Natural killer cell (primary cell): ENCODE measurements at regions not wholly inside any gene's neighbourhood (a gene's known extent, or its start where the extent isn't known, plus 50 kb on each side); places are given as distances from the start of the nearest gene placed in this dataset.
"Not testable (repeated sequence)": the region's sequence is repeated elsewhere in the genome, so short reads cannot be mapped to it uniquely, and the experiment has no call there.

Source experiments
- ATAC-seq, 3 donors: fragments of 150-1000 bp in 2 of 3; fragments of 200-7000 bp in 1 of 3; cut with Tn5 transposase; 1 replicate in 1 of 3; 2 replicates in 2 of 3; pipeline ENCODE4 v1.10.0; 2021; ENCODE audit warnings: mild to moderate bottlenecking in 2 of 3, moderate library complexity in 2 of 3
- DNase-seq, 2 donors: peaks; one replicate each; pipeline versions ENCODE4 v3.0.0 to v3.0.0-alpha.2; 2013 to 2021; ENCODE audit warnings: mixed read lengths in 1 of 2
- H3K27ac ChIP-seq: one replicate; pipeline ENCODE4 v1.5.1; 2013; ENCODE audit warnings: mild to moderate bottlenecking, low read length
- H3K27me3 ChIP-seq: one replicate; pipeline ENCODE4 v1.6.1; 2013; ENCODE audit warnings: low read length; ENCODE audit not compliant: control insufficient read depth, insufficient read depth
- H3K36me3 ChIP-seq: one replicate; pipeline ENCODE4 v1.6.1; 2013; ENCODE audit warnings: low read length; ENCODE audit not compliant: control insufficient read depth, insufficient read depth
- H3K4me1 ChIP-seq: one replicate; pipeline ENCODE4 v1.6.1; 2013; ENCODE audit warnings: low read length; ENCODE audit not compliant: control insufficient read depth, insufficient read depth
- H3K4me3 ChIP-seq: one replicate; pipeline ENCODE4 v1.5.1; 2013; ENCODE audit warnings: low read length
- H3K9me3 ChIP-seq: one replicate; pipeline ENCODE4 v1.6.1; 2013; ENCODE audit warnings: low read length; ENCODE audit not compliant: control insufficient read depth, insufficient read depth
- H3K27ac Mint-ChIP-seq, 2 donors: one replicate each; pipeline ENCODE4 v1.8.0; 2022; ENCODE audit warnings: mild to moderate bottlenecking in 2 of 2, mixed read lengths in 2 of 2, moderate library complexity in 1 of 2
- H3K27me3 Mint-ChIP-seq, 2 donors: one replicate each; pipeline ENCODE4 v1.8.0; 2022; ENCODE audit warnings: low read depth in 2 of 2, mixed read lengths in 2 of 2
- H3K36me3 Mint-ChIP-seq: one replicate; pipeline ENCODE4 v1.8.0; 2022; ENCODE audit warnings: mixed read lengths
- H3K4me1 Mint-ChIP-seq, 2 donors: one replicate each; pipeline ENCODE4 v1.8.0; 2022; ENCODE audit warnings: mixed read lengths in 2 of 2
- H3K4me3 Mint-ChIP-seq: one replicate; pipeline ENCODE4 v1.8.0; 2022; ENCODE audit warnings: mild to moderate bottlenecking, moderate library complexity, mixed read lengths
- H3K9me3 Mint-ChIP-seq, 2 donors: one replicate each; pipeline ENCODE4 v1.8.0; 2022; ENCODE audit warnings: mixed read lengths in 2 of 2
- CTCF ChIP-seq: fragments of 200-600 bp; IDR thresholded peaks from one replicate; pipeline ENCODE4 v1.8.0; 2022; ENCODE audit warnings: antibody characterized with exemption
- WGBS: methylation state at CpG from one replicate; pipeline ENCODE4 v1.1.7; 2013; ENCODE audit warnings: missing lambda C conversion rate; ENCODE audit not compliant: insufficient coverage; 5-methylcytosine and 5-hydroxymethylcytosine counted together
- intact Hi-C: fragments of 100-400 bp; cut with micrococcal nuclease; formaldehyde crosslinking; loops from one replicate; pipeline ENCODE4 v1.14.2; 2022

- DNase-seq, result no peak
- intact Hi-C loops, result no loop called here
- Mint-ChIP-seq H3K9me3 (no peaks in the 10 kb centered on the region), H3K4me1 (no peaks in the 10 kb centered on the region), H3K27ac (no peak overlapping the region), H3K36me3 (no peaks in the 10 kb centered on the region), H3K27me3 (peaks cover 12 to 36% of the 10 kb centered on the region in 2 donors), H3K4me3 (no peak overlapping the region)
- Histone ChIP-seq H3K27me3 (no peaks in the 10 kb centered on the region), H3K9me3 (peaks cover 3% of the 10 kb centered on the region), H3K4me1 (no peaks in the 10 kb centered on the region), H3K27ac (no peak overlapping the region), H3K36me3 (no peaks in the 10 kb centered on the region), H3K4me3 (no peak overlapping the region)
- ATAC-seq, result no peak
- WGBS, result 37% methylated on average over 3 of the region's 3 CpGs
- TF ChIP-seq CTCF, result no peak
Measured at GRCh38 chr20:43404878-43405277, 52.8 kb upstream of the SRSF6 start.

- 88% methylated on average over 4 of the region's 6 CpGs for WGBS
- H3K9me3 ChIP-seq, result not testable (repeated sequence)
Measured at GRCh38 chr20:43400882-43401281, 56.8 kb upstream of the SRSF6 start.

GRCh38 chr20:43398676-43399324 is 58.9 kb upstream of the SRSF6 start:
- intact Hi-C loops, result no loop called here
- H3K36me3 ChIP-seq, result no peaks in the 10 kb centered on the region
- H3K9me3 ChIP-seq, result no peaks in the 10 kb centered on the region
- H3K4me3 ChIP-seq, result no peak overlapping the region
- no peaks in the 10 kb centered on the region for H3K27me3 ChIP-seq
- H3K4me1 ChIP-seq, result no peaks in the 10 kb centered on the region
- H3K4me3 Mint-ChIP-seq, result no peak overlapping the region
- H3K4me1 Mint-ChIP-seq, result no peaks in the 10 kb centered on the region
- H3K27ac Mint-ChIP-seq, result no peak overlapping the region
- H3K27me3 Mint-ChIP-seq, result peaks cover 0 to 3% of the 10 kb centered on the region in 2 donors
- TF ChIP-seq CTCF, result no peak
- H3K36me3 Mint-ChIP-seq, result no peaks in the 10 kb centered on the region
- H3K9me3 Mint-ChIP-seq, result no peaks in the 10 kb centered on the region
- 81% methylated on average over 8 of the region's 8 CpGs for WGBS
- no peak overlapping the region for H3K27ac ChIP-seq
- ATAC-seq (no peak), DNase-seq (no peak)

More at GRCh38 chr20:43400882-43401281, 56.8 kb upstream of the SRSF6 start:
- H3K4me3 Mint-ChIP-seq, H3K27me3 ChIP-seq, H3K27me3 Mint-ChIP-seq, DNase-seq, H3K36me3 ChIP-seq, ATAC-seq, H3K36me3 Mint-ChIP-seq, H3K4me3 ChIP-seq, H3K4me1 ChIP-seq, intact Hi-C loops, H3K27ac Mint-ChIP-seq, H3K9me3 Mint-ChIP-seq, H3K27ac ChIP-seq, H3K4me1 Mint-ChIP-seq: not testable (repeated sequence)

GRCh38 chr20:43397147-43397546 is 60.5 kb upstream of the SRSF6 start:
- DNase-seq, result no peak
- H3K4me3 Mint-ChIP-seq, result no peak overlapping the region

More at GRCh38 chr20:43397147-43397546, 60.5 kb upstream of the SRSF6 start:
- no peaks in the 10 kb centered on the region for H3K36me3 Mint-ChIP-seq
- no peak overlapping the region for H3K27ac ChIP-seq
- H3K27me3 ChIP-seq, result no peaks in the 10 kb centered on the region
- no peaks in the 10 kb centered on the region for H3K36me3 ChIP-seq
- H3K27me3 Mint-ChIP-seq, result peaks cover 0 to 3% of the 10 kb centered on the region in 2 donors
- no peaks in the 10 kb centered on the region for H3K9me3 ChIP-seq
- H3K4me1 ChIP-seq, result no peaks in the 10 kb centered on the region
- intact Hi-C loops, result no loop called here
- no peak for ATAC-seq
- WGBS, result 100% methylated on average over 1 of the region's 2 CpGs
- no peak for TF ChIP-seq CTCF
- H3K9me3 Mint-ChIP-seq, result no peaks in the 10 kb centered on the region
- H3K4me3 ChIP-seq, result no peak overlapping the region
- H3K4me1 Mint-ChIP-seq, result no peaks in the 10 kb centered on the region
- no peak overlapping the region for H3K27ac Mint-ChIP-seq
